H9 (cell line): ENCODE measurements at regions not wholly inside any gene's neighbourhood (a gene's known extent, or its start where the extent isn't known, plus 50 kb on each side); places are given as distances from the start of the nearest gene placed in this dataset.

ENCODE experiments used
- DNase-seq: peaks from one replicate; pipeline ENCODE4 v3.0.0-alpha.2; 2017
- H2AFZ ChIP-seq: one replicate; pipeline ENCODE4 v1.6.1; 2013; ENCODE audit warnings: mild to moderate bottlenecking, low read length, control low read depth, moderate library complexity
- H2AK5ac ChIP-seq: 2 replicates; pipeline ENCODE4 v1.6.1; 2013; ENCODE audit warnings: low read length, control low read depth, mixed read lengths; ENCODE audit not compliant: insufficient read length
- H2BK120ac ChIP-seq: one replicate; pipeline ENCODE4 v1.6.1; 2013; ENCODE audit warnings: low read depth, mild to moderate bottlenecking, low read length, control low read depth, inconsistent platforms; ENCODE audit not compliant: poor library complexity, severe bottlenecking
- H2BK12ac ChIP-seq: 2 replicates; pipeline ENCODE4 v1.6.1; 2013; ENCODE audit warnings: low read length, control low read depth, mixed read lengths, low read depth; ENCODE audit not compliant: insufficient read length
- H2BK15ac ChIP-seq: 2 replicates; pipeline ENCODE4 v1.6.1; 2013; ENCODE audit warnings: low read depth, low read length, control low read depth
- H2BK20ac ChIP-seq: one replicate; pipeline ENCODE4 v1.6.1; 2013; ENCODE audit warnings: low read depth, mild to moderate bottlenecking, low read length, control low read depth, inconsistent platforms; ENCODE audit not compliant: poor library complexity, severe bottlenecking
- H2BK5ac ChIP-seq: 2 replicates; pipeline ENCODE4 v1.6.1; 2013; ENCODE audit warnings: low read length, control low read depth, mixed read lengths; ENCODE audit not compliant: insufficient read length
- H3K14ac ChIP-seq: 2 replicates; pipeline ENCODE4 v1.6.1; 2013; ENCODE audit warnings: low read length, control low read depth; ENCODE audit not compliant: insufficient read depth
- H3K18ac ChIP-seq: 2 replicates; pipeline ENCODE4 v1.6.1; 2013; ENCODE audit warnings: low read depth, mild to moderate bottlenecking, mixed read lengths, low read length, control low read depth; ENCODE audit not compliant: insufficient read length
- H3K23ac ChIP-seq: 2 replicates; pipeline ENCODE4 v1.6.1; 2013; ENCODE audit warnings: low read length, control low read depth, mixed read lengths, low read depth; ENCODE audit not compliant: insufficient read length
- H3K23me2 ChIP-seq: 2 replicates; pipeline ENCODE4 v1.6.1; 2013; ENCODE audit warnings: low read depth, mild to moderate bottlenecking, mixed read lengths, low read length, control low read depth; ENCODE audit not compliant: insufficient read length, poor library complexity, severe bottlenecking
- H3K27ac ChIP-seq: 2 replicates; pipeline ENCODE4 v1.5.1; 2013; ENCODE audit warnings: low read length, control low read depth, mixed read lengths, low read depth; ENCODE audit not compliant: insufficient read length
- H3K27me3 ChIP-seq: 2 replicates; pipeline ENCODE4 v1.6.1; 2013; ENCODE audit warnings: low read length, control low read depth, inconsistent platforms; ENCODE audit not compliant: insufficient read depth
- H3K4ac ChIP-seq: 2 replicates; pipeline ENCODE4 v1.6.1; 2013; ENCODE audit warnings: low read depth, mild to moderate bottlenecking, control low read depth, inconsistent platforms, low read length, moderate library complexity
- H3K4me1 ChIP-seq: 2 replicates; pipeline ENCODE4 v1.6.1; 2013; ENCODE audit warnings: low read length, control low read depth, inconsistent platforms; ENCODE audit not compliant: insufficient read depth
- H3K4me2 ChIP-seq: 2 replicates; pipeline ENCODE4 v1.6.1; 2013; ENCODE audit warnings: low read length, control low read depth, mixed read lengths; ENCODE audit not compliant: insufficient read length, insufficient read depth
- H3K56ac ChIP-seq: 2 replicates; pipeline ENCODE4 v1.6.1; 2013; ENCODE audit warnings: low read depth, mild to moderate bottlenecking, mixed read lengths, low read length, control low read depth; ENCODE audit not compliant: insufficient read length
- H3K79me1 ChIP-seq: 2 replicates; pipeline ENCODE4 v1.6.1; 2013; ENCODE audit warnings: low read depth, mild to moderate bottlenecking, moderate library complexity, low read length, control low read depth, inconsistent platforms; ENCODE audit not compliant: insufficient read depth, poor library complexity, severe bottlenecking
- H3K79me2 ChIP-seq: 2 replicates; pipeline ENCODE4 v1.6.1; 2013; ENCODE audit warnings: low read length, control low read depth, inconsistent platforms; ENCODE audit not compliant: insufficient read depth
- H3K9ac ChIP-seq: 2 replicates; pipeline ENCODE4 v1.6.1; 2013; ENCODE audit warnings: low read length, control low read depth, mixed read lengths; ENCODE audit not compliant: insufficient read length; ENCODE audit errors: extremely low read depth
- H3K9me3 ChIP-seq: one replicate; pipeline ENCODE4 v1.6.1; 2013; ENCODE audit warnings: low read depth, low read length, inconsistent platforms; ENCODE audit not compliant: control insufficient read depth
- H3T11ph ChIP-seq: one replicate; pipeline ENCODE4 v1.6.1; 2013; ENCODE audit warnings: mild to moderate bottlenecking, low read length, control low read depth, inconsistent platforms
- H4K20me1 ChIP-seq: one replicate; pipeline ENCODE4 v1.6.1; 2013; ENCODE audit not compliant: control insufficient read depth, insufficient read length, insufficient read depth
- H4K5ac ChIP-seq: 2 replicates; pipeline ENCODE4 v1.6.1; 2013; ENCODE audit warnings: low read depth, mild to moderate bottlenecking, mixed read lengths, low read length, control low read depth; ENCODE audit not compliant: insufficient read length
- H4K8ac ChIP-seq: replicated peaks from 2 replicates; pipeline ENCODE4 v1.6.1; 2013; ENCODE audit warnings: low read length, control low read depth, mixed read lengths, low read depth; ENCODE audit not compliant: insufficient read length
- H4K91ac ChIP-seq: 2 replicates; pipeline ENCODE4 v1.6.1; 2013; ENCODE audit warnings: low read depth, mild to moderate bottlenecking, moderate library complexity, mixed read lengths, low read length, control low read depth; ENCODE audit not compliant: insufficient read length
- H3K27ac Mint-ChIP-seq, 3 experiments: 2 replicates in 2 of 3; 3 replicates in 1 of 3; pipeline ENCODE4 v1.8.0; 2020 to 2021; ENCODE audit warnings: mixed read lengths in 3 of 3, mild to moderate bottlenecking in 1 of 3, moderate library complexity in 1 of 3
- H3K27me3 Mint-ChIP-seq: 2 replicates; pipeline ENCODE4 v1.8.0; 2021; ENCODE audit warnings: low read depth, mild to moderate bottlenecking, moderate library complexity, mixed read lengths
- H3K36me3 Mint-ChIP-seq, 3 experiments: 2 replicates in 2 of 3; 3 replicates in 1 of 3; pipeline ENCODE4 v1.8.0; 2020 to 2021; ENCODE audit warnings: low read depth in 3 of 3, mixed read lengths in 3 of 3; ENCODE audit not compliant: insufficient read depth in 1 of 3
- H3K4me1 Mint-ChIP-seq, 2 experiments: 2 replicates each; pipeline ENCODE4 v1.8.0; 2020; ENCODE audit warnings: mixed read lengths in 2 of 2
- H3K4me3 Mint-ChIP-seq, 2 experiments: 2 replicates in 1 of 2; 3 replicates in 1 of 2; pipeline ENCODE4 v1.8.0; 2020 to 2021; ENCODE audit warnings: mild to moderate bottlenecking in 2 of 2, mixed read lengths in 2 of 2, moderate library complexity in 1 of 2
- H3K9me3 Mint-ChIP-seq, 2 experiments: 2 replicates in 1 of 2; 3 replicates in 1 of 2; pipeline ENCODE4 v1.8.0; 2020; ENCODE audit warnings: mild to moderate bottlenecking in 2 of 2, mixed read lengths in 2 of 2, moderate library complexity in 1 of 2
- CTCF ChIP-seq: fragments of 200-600 bp; sonication (generic); conservative IDR thresholded peaks from 3 replicates; pipeline ENCODE4 v1.8.0; 2021; ENCODE audit warnings: antibody characterized with exemption, mild to moderate bottlenecking
- WGBS: extraction: QIAGEN DNeasy Blood & Tissue Kit; methylation state at CpG from one replicate; pipeline ENCODE4 v1.1.7; 2013; ENCODE audit warnings: missing lambda C conversion rate, low lambda C conversion rate, mixed read lengths; ENCODE audit not compliant: insufficient read length; ENCODE audit errors: extremely low coverage; 5-methylcytosine and 5-hydroxymethylcytosine counted together

GRCh38 chr7:46637793-46638735, 717.0 kb upstream of the IGFBP3 start:
- H3K27me3 Mint-ChIP-seq: no peaks in the 10 kb centered on the region; the same call in 1 of the 2 replicates
- Histone ChIP-seq H4K5ac (no peak overlapping the region), H2AFZ (no peak overlapping the region), H4K20me1 (no peaks in the 10 kb centered on the region), H2BK12ac (no peak overlapping the region), H3K4ac (no peak overlapping the region), H3K14ac (no peak overlapping the region), H3K23me2 (no peaks in the 10 kb centered on the region), H3K56ac (no peak overlapping the region), H3K27ac (no peak overlapping the region), H2BK5ac (no peak overlapping the region), H3T11ph (no peak overlapping the region), H3K79me1 (no peaks in the 10 kb centered on the region), H2BK120ac (no peak overlapping the region), H3K9me3 (no peaks in the 10 kb centered on the region), H2BK20ac (no peak overlapping the region), H2AK5ac (no peak overlapping the region), H3K18ac (no peak overlapping the region), H3K79me2 (no peaks in the 10 kb centered on the region), H4K8ac (no peak overlapping the region), H3K23ac (no peak overlapping the region), H2BK15ac (no peak overlapping the region), H4K91ac (no peak overlapping the region), H3K27me3 (no peaks in the 10 kb centered on the region), H3K4me1 (no peaks in the 10 kb centered on the region), H3K4me2 (no peak overlapping the region), H3K9ac (no peak overlapping the region)
- DNase-seq: no peak
- no CpG with 5 or more reads among the region's 12 CpGs for WGBS
- no peak overlapping the region for H3K4me3 Mint-ChIP-seq
- no peaks in the 10 kb centered on the region; a peak in 1 of 5 replicates for H3K9me3 Mint-ChIP-seq
- H3K4me1 Mint-ChIP-seq: peaks cover 5% of the 10 kb centered on the region in 2 experiments; a peak in 1 of 4 replicates
- TF ChIP-seq CTCF: no peak
- no peak overlapping the region; a peak in 1 of 7 replicates for H3K27ac Mint-ChIP-seq
- H3K36me3 Mint-ChIP-seq: no peaks in the 10 kb centered on the region; a peak in 1 of 7 replicates
